ENCODE measurements at regions not wholly inside any gene's neighbourhood (a gene's known extent, or its start where the extent isn't known, plus 50 kb on each side); places are given as distances from the start of the nearest gene placed in this dataset.

DNA sequence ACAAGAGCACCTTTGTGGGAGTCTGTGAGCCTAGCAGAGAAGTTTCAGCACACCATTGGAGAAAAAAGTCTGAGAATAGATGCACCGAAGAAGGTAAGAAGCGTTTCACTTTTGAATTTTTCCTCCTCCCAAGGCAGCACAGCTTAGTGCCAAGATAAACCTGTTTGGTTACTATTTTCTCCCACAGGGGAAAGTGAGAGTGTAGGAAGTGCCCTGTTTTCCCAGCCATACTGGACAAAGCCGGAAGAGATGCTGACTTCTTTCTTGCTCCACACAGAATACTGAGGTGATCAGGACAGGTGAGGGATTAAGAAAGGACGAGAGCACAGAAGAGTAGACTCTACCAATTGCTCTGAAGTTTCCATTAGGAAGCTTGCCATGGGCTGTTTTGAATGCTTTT lies 1011.0 kb upstream of the MIR17HG start:
- no peak for TF ChIP-seq POLR2A (IDR thresholded peaks at IDR 0.05)
- TF ChIP-seq, protein P1, sequence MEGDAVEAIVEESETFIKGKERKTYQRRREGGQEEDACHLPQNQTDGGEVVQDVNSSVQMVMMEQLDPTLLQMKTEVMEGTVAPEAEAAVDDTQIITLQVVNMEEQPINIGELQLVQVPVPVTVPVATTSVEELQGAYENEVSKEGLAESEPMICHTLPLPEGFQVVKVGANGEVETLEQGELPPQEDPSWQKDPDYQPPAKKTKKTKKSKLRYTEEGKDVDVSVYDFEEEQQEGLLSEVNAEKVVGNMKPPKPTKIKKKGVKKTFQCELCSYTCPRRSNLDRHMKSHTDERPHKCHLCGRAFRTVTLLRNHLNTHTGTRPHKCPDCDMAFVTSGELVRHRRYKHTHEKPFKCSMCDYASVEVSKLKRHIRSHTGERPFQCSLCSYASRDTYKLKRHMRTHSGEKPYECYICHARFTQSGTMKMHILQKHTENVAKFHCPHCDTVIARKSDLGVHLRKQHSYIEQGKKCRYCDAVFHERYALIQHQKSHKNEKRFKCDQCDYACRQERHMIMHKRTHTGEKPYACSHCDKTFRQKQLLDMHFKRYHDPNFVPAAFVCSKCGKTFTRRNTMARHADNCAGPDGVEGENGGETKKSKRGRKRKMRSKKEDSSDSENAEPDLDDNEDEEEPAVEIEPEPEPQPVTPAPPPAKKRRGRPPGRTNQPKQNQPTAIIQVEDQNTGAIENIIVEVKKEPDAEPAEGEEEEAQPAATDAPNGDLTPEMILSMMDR (IDR thresholded peaks at IDR 0.05): no peak

Data from vagina (tissue), 2 donors.